ENCODE measurements at regions not wholly inside any gene's neighbourhood (a gene's known extent, or its start where the extent isn't known, plus 50 kb on each side); places are given as distances from the start of the nearest gene placed in this dataset.

DNA sequence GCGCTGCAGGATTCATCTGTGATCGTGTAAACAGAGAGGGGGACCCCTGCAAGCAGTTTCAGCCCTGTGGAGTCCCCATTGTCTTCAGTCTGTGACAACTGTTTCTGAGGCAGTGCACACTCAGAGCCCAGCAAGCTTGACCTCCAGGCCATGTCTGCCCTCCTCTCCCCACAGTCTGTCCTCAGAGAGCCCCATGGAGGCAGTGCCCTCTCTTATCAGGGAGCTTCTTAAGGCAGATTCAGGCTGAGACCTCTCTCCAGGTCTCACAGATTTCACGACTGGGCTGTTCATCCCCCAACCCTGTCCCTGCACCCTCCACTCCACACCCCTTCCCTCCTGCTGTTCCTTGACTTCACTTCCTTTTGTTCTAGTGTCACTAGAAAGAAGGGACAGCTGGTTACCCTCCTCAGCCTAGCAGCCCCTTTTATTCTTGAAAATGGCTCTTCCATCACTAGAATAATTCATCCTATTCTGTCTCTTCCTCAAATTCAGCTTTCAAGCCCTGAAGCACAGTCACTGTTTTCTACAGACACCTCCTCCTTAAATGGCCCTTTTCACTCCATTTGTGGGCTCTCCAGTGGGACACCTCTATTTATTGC, 218.4 kb downstream of the MED10 start:
- DNase-seq, result no peak

DNA sequence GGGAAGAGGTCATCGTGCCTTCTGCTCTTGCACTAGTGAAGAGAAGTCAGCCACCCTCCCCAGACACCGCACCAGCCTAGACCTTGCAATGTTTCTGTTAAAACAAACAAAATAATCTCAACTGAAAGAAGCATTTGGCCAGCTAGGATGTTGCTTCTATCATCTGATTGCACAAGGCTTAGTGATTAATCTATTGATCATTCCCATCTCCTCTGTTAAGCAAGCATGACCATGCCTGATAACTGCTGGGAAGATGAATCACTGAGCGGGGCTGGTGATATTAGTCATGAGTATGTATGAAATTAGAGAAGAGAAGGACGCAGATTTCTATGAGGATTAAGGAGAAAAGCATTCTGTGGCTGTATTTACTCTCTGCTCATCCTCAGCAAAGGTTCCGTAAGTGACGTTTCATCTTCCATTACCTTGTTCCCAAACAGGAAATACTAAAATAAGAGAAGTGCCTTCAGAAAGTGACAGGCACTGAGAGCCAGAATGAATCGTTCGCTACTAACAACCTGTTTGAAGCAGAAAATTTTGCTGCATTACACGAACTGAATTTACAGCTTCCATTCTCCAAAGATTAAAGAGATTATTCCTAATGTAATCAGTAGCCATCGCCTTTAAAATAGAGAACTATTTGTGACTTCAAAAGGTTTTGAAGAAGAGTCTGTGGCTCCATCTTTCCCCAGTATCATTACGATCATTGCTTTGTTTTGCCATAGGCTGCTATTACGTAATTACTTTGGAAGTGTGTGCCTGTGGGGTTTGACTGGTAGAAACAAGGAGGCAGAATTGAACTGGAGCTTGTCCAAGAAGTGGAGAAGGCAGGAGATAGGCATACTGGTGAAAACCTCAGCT, 219.1 kb downstream of the MED10 start:
- peak; percentile 95 for DNase-seq

DNA sequence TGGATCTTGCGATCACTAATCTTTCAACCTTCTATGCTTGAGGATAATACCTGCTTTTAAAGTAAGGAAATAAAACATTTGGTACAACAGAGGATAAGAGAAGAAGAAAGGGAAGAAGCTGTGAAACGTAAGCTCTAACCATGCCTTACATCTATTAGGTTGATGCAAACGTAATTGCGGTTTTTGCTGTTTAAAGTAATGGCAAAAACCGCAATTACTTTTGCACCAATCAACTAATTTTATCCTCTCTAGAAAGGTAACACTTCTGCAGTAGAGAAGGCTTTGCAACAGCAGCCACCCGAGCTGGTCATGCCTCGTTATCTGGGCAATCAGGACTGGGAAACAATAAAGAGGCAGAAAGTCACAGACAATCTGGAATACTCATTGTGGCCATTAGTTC, 224.1 kb downstream of the MED10 start:
- DNase-seq, result no peak

DNA sequence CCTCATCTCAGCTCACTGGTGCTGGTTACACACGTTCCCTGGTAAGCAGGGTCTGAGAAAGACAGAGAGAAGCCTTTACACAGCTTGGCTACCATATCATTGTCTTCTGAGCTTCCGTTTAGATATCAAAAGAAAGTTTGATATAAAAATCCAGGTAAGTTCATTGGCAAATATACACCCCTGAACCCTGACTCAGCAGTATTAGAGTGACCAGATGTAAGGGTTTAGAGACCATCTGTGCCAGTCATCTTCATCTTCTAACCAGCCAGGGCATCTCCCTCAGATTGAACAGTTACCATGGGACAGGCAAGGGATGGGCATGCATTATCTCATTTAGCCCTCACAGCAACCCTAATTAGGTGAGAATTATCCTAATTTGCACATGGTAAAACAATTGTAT, 232.1 kb downstream of the MED10 start:
- no peak for DNase-seq

DNA sequence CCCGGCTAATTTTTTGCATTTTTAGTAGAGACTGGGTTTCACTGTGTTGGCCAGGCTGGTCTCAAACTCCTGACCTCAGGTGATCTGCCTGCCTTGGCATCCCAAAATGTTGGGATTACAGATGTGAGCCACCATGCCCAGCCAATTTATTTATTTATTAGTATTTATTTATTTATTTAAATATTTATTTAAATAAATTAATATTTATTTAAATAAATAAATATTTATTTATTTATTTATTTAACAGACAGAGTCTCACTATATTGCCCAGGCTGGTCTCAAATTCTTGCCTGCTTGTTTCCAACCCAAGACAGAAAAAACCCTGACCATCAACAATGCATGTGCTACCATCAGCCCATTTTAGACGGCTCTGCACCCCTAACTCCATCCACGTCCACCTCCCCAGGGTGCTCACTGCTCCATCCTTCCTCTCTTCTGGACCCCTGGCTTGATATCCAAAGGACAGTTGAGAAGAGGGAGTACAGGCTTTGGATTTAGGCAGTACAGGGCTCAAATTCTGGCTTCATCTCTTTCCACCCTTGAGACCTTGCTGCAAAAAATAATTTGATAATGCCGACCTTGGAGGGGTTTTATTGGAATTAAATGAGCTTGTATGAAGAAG, 232.6 kb downstream of the MED10 start:
- no peak for DNase-seq

DNA sequence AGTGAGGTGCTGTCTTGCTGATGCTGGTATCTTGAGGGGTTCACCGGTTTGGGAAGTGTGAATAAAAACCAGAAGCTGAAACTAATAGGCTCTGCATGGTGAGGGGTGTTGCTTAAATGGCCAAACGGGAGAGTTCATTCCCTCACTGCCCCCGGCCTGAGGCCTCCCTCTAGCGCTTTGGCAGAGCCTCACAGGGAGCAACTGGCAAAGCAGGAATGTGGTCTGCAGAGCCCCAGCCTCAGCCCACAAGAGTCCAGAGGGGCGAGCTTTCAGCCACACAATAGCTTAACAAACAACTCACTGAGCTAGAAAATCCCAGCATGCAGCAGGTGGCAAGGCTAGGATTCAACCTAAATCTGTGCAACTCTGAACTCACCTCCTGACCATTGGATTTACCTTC, 234.8 kb downstream of the MED10 start:
- DNase-seq, result no peak

DNA sequence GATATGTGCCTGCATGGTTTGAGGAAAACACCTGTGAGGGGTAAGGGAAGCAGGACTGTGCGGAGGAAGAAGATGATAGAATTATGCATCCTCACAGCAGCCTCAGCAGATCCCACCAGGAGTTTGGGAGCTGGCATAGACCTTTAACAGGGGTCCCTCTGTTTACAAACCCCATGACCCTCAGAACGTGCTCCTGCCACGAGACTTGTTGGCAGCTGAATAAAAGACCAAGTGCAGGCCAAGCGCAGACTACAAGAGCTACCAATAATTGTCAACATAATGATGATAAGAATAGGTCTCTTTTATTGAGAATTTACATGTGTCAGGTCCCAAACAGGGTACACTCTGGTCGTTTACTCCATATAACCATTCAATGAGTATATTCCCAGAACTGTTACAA, 236.0 kb downstream of the MED10 start:
- no peak for DNase-seq

DNA sequence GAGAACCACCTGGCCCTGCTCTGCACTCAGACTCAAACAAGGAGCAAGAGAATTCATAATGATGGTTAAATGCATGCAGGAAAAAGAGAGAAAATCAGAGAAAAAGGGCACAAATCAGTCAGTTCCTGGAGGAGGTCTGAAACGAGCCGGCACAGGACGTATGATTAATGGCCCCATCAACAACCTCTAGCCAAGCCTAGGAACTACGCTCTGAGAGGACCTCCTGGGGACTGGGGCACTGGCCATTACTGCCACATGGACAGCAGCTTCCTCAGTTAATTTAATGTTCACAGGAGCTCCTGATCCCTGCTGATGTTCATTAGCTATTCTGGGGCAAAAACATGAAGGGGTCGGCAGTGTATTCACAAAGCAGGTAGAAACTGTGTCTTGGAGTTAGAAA, 238.1 kb downstream of the MED10 start:
- DNase-seq, result no peak

DNA sequence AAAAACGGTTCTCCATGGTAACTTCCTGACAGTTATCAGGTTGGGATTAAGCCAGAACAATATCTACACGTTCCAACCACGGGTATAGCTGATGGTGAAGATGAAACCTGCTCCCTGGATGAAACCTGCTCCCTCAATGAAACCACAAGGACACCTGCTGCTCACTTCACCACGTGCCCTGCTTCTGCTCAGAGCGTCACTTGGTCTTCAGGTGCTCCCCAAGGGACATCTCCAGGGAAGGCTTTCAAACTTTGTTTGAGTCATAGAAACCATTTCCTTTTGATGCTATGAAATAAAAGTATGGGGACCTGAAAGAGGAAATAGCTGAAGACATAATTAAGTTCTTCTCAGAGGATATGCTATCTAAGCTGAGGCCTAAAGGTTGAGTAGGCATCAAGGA, 242.4 kb downstream of the MED10 start:
- DNase-seq, result peak; percentile 31

DNA sequence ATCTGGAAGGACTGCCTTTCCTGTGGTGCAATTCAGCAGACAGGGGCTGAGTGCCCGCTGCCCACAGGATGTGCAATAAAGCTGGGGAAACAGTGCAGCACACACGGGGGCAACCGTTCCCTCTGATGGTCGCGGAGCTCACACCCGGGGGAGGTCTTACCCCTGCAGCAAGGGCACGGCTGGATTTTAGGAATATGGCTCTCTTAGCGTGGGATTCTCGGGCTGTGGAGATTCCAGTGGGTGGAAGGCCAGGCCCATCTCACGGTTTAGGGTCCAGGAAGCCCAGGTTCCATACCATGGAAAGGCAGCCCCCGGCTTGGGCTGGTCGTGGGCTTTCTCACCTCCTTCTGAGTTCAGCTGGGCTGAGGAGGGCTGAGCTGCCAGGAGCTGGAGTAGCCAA, 244.1 kb downstream of the MED10 start:
- no peak for DNase-seq

DNA sequence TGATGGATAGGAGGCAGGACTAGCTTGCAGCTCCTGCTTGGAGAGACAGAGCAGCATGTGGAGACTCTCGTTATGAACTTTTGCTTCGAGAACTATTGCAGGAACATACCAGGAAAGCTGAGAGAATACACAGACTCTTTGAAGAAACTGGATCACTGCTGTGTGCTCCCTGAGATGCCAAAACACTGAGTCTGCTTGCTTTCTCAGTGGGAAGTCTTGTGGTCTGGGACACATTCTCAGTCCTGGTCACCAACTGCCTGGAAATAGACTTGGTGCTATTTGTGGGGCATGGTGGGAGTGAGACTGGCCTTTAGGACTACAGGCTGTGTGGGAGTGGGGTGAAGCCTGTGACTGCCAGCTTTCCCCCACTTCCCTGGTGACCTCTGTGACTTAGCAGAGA, 252.6 kb downstream of the MED10 start:
- DNase-seq, result no peak

DNA sequence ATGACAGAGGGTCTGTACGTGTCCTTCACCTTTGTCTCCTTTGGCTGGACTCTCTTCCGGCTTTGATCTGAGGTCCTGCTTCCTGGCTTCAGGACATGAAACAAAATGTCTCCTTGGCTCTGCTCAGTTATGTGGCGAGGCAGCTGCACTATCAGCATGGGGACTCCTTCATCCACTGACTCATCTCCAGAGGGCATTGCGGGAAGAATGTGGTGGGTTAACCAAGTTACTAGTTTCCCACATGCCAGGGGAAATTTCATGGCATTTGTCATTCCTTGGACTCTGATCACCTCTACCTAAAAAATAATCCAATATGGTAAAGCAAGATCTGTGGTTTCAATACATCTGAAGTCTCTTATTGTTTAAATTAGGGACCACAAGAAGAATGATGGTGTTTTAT, 259.7 kb downstream of the MED10 start:
- DNase-seq, result no peak

DNA sequence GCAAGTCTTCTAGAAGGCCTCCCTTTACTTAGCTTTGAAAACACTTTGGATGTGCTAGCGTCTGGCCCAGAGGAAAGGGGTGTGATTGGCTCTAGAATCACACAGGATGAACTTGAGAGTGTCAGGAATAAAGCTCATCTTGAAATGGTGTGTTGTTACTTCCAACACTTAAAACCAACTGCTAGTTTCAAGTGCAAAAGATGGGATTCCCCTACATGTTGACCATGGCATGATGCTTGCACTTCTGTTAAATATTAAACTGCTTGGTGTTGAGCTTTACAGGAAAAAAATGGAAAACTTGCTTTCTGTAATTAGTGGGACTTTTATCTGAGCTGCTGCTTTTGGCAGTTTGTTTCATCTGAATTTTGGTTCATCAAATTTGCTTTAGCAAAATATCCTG, 261.1 kb downstream of the MED10 start:
- no peak for DNase-seq

DNA sequence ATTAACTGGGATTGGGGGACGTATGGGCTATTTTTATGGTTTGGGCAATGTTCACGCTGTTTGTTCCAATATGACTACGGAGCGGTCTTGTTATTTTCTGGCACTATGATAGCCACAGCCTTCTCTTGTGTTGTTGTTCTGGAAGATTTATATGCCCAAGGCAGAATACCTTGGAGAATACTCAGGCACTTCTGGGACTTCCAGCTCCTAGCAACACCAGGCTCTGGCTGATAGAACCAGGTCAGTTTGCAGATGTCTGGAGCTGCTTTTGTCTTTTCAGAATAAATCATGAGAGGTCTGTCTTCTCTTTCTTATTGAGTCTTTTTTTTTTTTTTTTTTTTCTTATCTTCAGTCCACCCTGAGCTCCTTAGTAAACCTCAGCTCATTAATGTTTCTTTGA, 262.5 kb downstream of the MED10 start:
- no peak for DNase-seq

DNA sequence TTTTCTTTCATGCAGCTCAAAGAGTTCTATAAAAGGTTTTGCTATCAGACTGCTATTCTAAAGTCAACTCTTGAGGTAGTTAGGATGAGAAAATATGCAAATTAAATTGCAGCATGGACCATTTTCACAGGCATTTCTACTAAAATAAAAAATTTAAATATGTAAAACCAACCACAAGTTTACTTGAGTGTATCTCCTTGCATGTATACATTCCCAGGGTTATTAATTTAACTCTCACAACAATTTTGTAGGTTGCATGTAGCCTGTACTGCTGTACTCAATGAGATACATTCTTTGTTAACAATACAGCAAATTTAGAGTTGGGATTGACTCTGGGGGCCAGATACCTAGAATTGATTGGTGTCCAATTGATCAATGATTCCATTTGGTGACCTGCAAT, 265.8 kb downstream of the MED10 start:
- DNase-seq, result no peak

DNA sequence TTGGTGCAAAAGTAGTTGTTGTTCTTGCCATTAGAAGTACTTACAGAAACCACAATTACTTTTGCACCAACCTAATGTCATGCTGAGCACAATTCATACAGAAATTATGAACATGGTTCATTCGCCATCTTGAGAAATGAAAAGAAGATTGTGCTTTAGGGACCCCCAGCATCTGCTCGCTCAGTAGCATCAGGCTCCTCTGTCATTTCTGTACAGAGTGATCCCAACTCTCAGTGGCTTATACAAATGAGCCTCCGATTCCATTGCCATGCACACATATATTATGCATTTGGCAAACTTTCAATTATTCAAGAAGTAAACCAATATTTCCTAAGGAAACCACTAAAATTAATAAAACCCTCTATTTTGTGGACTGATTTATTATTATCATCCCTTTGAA, 266.2 kb downstream of the MED10 start:
- no peak for DNase-seq

DNA sequence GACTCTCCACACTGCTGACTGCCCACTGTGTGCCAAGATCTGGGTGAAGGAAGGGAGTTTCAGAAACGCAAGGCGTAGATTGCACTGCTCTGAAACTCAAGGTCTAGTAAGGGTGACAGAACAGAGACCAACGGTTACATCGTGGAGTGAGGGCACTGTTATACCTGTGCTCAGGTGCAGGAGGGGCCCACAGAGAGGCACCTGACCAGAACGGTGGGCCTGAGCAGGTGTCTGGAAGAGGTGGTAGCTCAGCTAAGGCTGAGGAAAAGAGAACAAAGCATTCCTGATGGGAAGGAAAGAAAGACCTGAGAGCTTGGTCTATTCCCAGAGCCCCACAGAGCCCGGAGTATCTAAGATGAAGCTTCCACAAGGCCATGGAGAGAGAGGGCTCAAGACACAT, 267.2 kb downstream of the MED10 start:
- DNase-seq, result no peak

DNA sequence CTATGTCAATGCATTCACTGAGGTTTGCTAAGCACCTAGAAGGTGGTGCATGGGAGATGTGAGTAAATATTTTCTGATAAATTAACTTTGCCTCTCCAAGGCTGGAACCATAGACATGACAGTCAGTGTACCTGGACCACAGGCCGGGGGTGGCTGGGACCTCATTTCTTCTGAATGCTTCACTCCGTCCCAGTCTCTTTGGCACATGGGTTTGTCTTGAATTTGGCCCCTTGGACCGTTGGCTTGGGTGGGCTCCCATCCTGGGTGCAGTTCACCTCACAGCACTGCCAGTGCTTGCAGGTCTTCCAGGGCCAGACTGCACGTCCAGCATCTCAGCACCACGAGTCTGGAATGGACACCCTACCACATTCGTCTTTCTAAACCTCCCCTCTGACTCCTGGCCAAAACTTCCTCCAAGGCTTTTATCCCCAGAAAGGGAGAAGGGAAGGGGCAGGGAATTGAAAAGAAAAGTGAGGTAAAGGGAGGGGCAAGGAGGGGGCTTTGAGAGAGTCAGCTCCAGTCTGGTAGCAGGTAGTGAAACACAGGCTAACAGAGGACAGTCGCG, 267.8 kb downstream of the MED10 start:
- DNase-seq, result no peak

DNA sequence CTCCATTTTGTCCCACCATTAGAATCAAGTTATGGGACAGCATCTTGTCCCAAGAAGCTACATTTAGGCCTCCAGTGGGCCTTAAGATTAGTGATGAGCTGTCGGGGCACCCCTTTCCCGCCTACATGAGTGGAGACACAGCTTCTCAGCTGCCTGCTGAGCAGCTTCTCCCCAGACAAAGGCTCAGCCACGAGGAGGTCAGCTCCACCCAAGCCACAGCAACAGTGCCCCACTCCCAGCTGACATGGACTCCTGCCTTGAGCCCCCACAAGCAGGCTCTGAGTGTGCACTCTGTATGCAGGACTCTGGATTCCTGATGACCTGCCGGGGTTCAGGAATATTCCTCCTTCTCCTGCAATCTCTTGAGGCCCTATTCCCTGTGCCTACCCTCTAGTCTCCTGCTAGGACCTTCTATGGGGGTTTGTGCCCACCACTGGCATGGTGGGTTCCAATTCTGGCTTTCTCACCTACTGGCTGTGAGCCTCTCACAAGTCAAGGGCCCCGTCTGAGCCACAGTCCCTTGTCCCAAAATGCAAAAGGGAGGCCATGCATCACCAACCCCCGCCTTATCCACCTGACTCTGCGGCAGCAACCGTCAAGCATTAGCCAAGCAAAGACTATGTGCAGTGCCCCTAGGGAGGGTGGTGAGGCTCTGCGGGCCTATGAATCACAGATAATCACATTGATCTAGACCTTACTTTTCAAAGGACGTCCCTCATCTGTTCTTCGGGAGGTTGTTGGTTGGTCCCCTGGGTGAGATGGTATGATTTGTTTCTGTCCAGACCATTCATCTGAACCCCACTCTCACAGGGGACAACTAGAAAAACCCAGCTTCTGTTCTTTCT, 269.1 kb downstream of the MED10 start:
- no peak for DNase-seq

DNA sequence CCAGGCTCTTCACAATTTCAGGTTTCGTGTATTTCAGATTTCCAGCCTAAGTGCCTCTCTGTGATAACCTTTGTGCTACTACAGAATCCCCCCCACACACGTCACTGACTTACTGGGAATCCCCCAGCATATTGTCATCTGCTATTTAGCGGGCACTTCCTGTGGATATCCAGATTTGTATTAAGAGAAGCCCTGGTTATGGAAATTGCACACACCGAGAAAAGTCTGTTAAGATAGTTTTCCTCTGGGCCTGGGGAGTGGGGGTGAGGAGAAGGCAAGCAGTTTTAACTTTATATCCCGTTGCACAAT, 269.9 kb downstream of the MED10 start:
- no peak for DNase-seq

DNA sequence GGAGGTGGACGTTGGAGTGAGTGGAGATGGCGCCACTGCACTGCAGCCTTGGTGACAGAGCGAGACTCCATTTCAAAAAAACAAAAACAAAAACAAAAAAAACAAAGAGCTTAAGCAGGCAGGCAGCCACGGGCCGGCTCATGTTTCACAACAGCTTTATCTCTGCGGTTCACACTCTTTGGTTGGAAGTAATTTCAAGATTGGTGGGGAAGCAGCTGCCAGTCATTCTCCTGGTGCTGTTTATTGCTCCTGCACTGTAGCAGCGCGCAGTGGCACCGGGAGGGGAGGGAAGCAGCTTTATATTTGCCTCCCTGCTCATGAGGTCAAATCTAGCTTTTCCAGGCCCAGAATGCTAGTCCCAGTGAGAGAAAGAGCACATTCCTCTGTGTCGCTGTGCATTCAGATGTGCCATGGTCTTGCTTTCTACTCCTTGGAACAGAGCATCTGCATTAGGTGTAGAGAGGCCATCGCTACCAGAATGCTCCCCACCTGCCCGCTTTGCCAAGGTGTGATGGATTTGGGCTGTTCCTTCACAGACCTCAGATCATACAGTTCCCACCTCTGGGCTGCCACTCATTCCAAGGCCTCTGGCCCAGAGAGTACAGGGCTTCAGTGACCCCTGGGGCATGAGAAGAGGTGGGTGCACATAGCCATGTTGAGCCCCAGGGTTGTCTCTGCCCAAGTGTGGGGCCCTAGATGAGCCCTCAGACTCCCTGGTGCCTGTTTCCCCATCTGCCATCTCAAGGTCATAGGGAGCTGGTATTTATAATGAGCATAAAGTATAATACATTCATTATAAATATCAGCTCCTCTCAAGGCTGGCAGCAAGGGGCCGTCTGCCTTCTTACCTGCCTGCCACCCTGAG, 270.4 kb downstream of the MED10 start:
- no peak for DNase-seq

DNA sequence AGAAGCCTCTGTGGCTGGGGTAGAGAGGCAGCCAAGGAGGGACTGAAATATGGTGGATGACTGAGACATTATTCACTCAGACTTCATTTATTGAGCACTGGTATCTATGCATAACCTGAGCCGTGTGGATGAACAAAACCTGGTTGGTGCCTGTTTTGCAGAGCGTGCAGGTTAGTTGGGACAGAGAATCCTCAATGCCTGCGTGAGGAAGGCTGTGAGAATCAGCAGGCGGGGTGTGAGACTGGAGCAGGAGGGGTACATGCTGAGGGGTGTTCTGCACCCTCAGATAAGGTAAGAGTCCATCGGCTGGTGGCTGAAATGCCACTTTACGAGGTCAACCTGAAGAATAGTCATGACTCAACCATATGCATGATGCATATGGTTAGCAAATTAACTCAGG, 271.6 kb downstream of the MED10 start:
- DNase-seq, result no peak
